Fibroblast of the conjunctiva (primary cell): ENCODE measurements at regions not wholly inside any gene's neighbourhood (a gene's known extent, or its start where the extent isn't known, plus 50 kb on each side); places are given as distances from the start of the nearest gene placed in this dataset.

Source experiments
- DNase-seq: peaks from one replicate; pipeline ENCODE4 v3.0.0-alpha.2; 2010; ENCODE audit warnings: low read depth

- DNase-seq: no peak
Observed at GRCh38 chr3:77868725-77869124, 828.8 kb downstream of the ROBO2 start.

DNA sequence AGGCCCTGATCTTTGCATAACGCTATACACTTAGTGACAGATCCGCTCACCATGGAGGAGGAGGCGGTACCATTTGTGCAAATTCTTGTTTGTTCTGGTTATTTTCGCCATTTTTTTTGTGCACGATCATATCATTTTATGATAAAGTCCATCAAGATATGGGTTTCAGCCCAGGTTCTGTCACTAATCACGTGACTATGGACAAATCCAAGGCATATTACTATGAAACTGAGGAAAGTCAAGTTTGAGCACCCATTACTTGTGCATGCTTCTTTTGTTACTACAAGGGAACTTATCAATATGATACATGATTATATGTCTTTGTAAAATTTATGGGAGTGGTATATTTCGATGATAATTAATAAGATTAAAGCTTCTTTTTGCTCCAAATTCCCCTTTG, 829.5 kb downstream of the ROBO2 start:
- DNase-seq: no peak

DNA sequence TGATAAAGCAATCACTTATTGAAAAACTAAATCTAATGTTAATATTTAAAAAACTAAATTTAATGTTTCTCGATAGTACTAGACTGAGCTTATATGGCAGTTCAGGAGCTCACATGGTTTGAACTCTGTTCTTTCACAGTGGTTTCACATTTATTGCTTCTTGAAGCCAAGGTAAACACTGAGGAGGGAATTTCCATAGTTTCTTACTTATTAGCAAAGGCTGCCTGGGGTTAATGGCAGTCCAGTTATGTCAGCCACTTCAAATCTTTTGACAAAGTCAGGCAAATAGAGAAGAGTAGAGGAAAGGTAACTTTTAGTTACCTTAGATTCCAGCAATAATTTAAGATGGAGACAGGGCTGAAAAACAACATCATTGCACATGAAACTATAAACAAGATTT, 831.5 kb downstream of the ROBO2 start:
- DNase-seq: no peak

GRCh38 chr3:77873598-77873997, 833.7 kb downstream of the ROBO2 start:
- no peak for DNase-seq

GRCh38 chr3:77885381-77885780, 845.5 kb downstream of the ROBO2 start:
- DNase-seq: no peak

DNA sequence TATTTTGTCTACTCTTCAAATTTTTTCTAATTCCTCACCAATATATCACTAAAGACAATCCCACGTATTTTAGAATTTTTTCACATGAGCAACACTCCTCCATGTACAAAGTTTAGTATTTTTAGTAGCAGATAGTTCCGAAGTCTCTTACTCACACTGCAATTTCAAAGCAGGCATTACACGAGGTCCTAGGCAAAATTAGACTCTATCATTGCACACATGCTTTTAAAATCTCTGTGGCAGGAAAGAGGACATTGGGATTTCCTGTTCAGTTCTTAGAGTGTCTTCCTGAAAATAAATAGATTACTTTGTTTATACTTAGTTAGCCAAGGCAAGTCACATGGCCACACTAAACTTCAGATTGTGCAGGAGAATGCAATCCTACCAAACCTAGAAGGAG, 847.7 kb downstream of the ROBO2 start:
- no peak for DNase-seq

DNA sequence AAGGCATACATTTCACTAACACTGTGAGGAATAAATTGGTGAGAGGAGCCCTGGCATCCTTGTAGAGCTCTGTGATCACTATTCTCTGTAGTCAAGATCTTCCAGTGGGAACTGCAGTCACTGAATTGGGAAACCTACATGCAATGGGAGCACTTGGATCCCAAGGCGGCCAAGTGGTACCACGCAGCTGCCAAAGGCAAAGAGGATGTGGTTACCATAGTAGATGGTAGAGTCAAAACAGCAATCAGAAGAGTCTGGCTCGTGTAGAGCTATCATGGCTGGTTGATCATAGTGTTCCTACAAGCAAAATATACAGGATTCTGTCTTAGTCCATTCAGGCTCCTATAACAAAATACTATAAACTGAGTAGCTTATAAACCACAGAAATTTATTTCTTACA, 849.7 kb downstream of the ROBO2 start:
- DNase-seq: no peak

DNA sequence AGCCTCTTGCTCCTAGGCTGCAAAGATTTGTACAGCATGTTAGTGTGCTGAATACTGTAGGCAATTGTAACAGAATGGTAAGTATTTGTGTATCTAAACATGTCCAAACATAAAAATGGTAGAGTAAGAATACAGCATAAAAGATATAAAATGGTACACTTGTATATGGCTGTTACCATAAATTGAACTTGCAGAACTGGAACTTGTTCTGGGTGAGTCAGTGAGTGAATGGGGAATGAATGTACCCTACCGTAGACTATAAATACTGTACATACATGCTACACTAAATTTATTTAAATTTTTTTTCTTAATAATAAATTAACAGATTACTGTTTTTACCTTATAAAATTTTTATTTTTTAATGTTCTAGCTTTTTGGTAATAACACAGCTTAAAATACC, 858.7 kb downstream of the ROBO2 start:
- no peak for DNase-seq

DNA sequence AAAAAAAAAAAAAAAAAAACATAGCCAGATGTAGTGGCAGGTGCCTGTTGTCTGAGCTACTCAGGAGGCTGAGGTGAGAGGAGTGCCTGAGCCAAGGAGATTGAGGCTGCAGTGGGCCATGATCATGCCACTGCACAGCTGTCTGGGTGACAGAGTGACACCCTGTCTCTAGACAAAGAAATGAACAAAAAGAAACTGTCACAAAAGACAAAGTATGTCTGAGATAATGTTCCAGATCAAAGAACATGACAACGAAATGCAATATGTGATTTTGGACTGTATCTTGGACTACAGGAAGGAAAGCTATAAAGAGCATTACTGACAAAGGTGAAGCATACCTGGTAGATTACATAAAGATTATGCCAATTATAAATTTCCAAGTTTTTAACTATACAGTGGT, 862.8 kb downstream of the ROBO2 start:
- DNase-seq: no peak

GRCh38 chr3:77906102-77906709, 866.3 kb downstream of the ROBO2 start:
- DNase-seq: no peak

GRCh38 chr3:77913524-77914174, 873.8 kb downstream of the ROBO2 start:
- DNase-seq: no peak

DNA sequence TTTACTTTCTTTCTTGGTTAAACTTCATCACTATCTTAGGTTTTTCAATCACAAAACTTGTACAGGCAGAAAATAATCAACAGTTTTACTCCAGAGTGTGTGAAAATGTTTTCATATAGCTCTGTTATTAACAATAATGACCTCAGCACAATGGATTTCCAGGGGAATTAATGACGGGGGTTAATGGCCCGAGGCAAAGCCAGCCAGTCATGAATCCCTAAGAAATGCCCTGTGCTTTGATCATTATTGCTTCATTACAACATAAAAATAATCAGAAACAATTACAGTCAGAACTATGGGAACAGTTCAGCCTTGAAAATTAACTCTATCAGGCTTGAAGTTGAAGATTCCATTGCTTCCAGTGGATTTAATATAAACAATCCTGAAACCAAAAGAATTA, 875.4 kb downstream of the ROBO2 start:
- no peak for DNase-seq

- DNase-seq: no peak
Observed at GRCh38 chr3:77917225-77917624, 877.3 kb downstream of the ROBO2 start.

DNA sequence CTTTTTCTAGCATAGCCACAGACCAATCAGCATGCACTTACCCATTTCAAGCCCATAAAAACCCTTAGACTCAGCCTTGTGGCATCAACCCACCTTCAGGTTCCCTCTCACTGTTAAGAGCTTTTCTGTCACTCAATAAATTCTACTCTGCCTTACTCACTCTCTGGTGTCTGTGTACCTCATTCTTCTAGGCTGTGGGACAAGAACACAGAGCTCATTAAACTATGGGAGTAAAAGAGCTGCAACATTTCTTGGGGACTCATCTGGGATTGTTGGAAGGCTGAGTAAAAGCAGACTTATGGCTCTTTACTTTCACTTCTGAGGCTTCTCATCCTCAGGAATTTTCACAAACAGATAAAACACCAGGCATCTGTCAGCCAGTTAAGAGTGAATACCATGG, 879.3 kb downstream of the ROBO2 start:
- no peak for DNase-seq

DNA sequence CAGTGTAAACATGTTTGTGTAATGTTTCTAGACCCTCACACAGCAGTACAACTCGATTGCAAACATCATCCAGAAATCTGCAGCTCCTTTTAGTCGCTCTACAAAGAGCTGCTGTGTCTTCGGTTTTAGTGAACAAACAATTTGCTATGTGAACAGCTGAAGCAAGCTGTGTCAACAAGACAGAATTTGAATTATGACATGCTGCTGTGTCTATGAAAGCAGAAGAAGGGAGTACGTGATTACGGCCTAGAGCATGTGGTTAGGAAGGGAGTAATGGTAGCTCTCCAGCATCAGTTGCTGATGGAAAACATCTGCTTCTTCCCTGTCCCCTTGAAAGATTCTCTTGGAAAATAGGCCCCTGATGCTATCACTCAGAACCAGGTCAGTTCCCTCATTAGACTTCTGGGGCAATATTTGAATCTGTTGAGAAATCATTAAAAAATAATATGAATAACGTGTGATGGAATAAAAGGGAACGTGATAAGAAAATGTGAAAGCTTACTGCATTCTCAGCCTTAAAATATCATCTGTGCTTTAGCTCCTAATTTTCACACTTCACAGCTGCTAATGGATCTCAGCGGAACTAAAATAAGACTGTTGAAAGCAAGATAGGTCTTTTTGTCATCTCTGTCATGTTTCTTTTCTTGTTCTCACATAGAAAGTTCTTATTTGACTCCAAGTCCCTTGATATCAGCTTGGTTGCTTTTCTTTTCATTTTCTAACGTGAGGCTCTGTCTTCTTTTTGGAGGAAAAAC, 891.5 kb downstream of the ROBO2 start:
- DNase-seq: no peak

- DNase-seq: no peak
Observed at GRCh38 chr3:77932926-77933325, 893.0 kb downstream of the ROBO2 start.

DNA sequence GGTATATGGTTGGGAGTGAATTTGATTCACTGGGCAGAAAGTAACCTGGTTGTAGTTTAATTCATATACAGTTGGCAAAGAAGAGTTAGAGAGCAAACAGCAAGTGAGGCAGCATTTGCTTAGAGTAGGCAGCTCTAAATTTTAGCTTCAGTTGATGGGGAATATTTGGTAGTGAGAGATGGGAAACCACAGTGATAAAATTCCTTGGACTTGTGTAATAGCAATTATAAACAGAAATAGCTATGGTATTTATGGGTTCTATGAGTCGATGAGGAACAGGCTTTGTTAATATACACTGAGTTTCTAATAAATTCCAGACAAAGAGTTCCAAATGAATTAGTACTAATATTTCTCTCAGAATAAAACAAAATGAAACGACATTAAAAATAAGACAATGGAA, 894.0 kb downstream of the ROBO2 start:
- DNase-seq: no peak

- no peak for DNase-seq
Observed at GRCh38 chr3:77935418-77935817, 895.5 kb downstream of the ROBO2 start.

GRCh38 chr3:77939726-77940125, 899.8 kb downstream of the ROBO2 start:
- no peak for DNase-seq

GRCh38 chr3:77943598-77943997, 903.7 kb downstream of the ROBO2 start:
- no peak for DNase-seq

- no peak for DNase-seq
Observed at GRCh38 chr3:77945320-77945719, 905.4 kb downstream of the ROBO2 start.

DNA sequence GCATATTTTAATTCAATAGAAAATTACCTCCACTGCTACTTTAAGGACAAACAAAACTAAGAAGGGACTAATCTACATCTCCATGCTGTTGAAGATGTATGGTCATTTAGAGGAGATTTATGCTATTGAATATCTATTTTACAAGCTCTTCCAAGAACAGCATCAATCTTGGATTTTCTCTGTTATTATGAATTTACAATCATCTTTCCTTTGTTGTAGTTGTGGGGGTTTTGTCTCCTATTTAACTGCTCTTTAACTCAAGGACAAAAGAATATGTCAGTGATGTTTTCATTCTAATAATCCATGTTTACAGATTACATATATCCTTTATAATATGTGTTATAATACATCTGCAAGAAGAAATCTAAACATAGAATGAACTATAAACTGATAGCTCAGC, 907.8 kb downstream of the ROBO2 start:
- DNase-seq: no peak

GRCh38 chr3:77967621-77968020, 927.7 kb downstream of the ROBO2 start:
- no peak for DNase-seq

- no peak for DNase-seq
Observed at GRCh38 chr3:77976079-77976478, 936.2 kb downstream of the ROBO2 start.
